Karpas-422 (cell line): ENCODE measurements at regions not wholly inside any gene's neighbourhood (a gene's known extent, or its start where the extent isn't known, plus 50 kb on each side); places are given as distances from the start of the nearest gene placed in this dataset.

Experiments used
- DNase-seq: peaks from one replicate; pipeline ENCODE4 v3.0.0-alpha.2; 2015
- H2AFZ ChIP-seq: fragments of 200-600 bp; sonication (generic); 2 replicates; pipeline ENCODE4 v1.6.1; 2014; ENCODE audit warnings: antibody characterized with exemption, low read length, mixed read lengths
- H3K27ac ChIP-seq: fragments of 200-600 bp; sonication (generic); 2 replicates; pipeline ENCODE4 v1.5.1; 2014; ENCODE audit warnings: mild to moderate bottlenecking, low read length, moderate library complexity
- H3K27me3 ChIP-seq: fragments of 200-600 bp; sonication (generic); 2 replicates; pipeline ENCODE4 v1.6.1; 2014; ENCODE audit warnings: low read length, mixed read lengths
- H3K36me3 ChIP-seq: fragments of 200-600 bp; sonication (generic); 2 replicates; pipeline ENCODE4 v1.6.1; 2014; ENCODE audit warnings: low read length, mixed read lengths; ENCODE audit not compliant: insufficient read depth
- H3K4me1 ChIP-seq: fragments of 200-600 bp; sonication (generic); 2 replicates; pipeline ENCODE4 v1.6.1; 2014; ENCODE audit warnings: mild to moderate bottlenecking, low read length, mixed read lengths
- H3K4me2 ChIP-seq: fragments of 200-600 bp; sonication (generic); 2 replicates; pipeline ENCODE4 v1.6.1; 2014; ENCODE audit warnings: low read length, low read depth, mild to moderate bottlenecking; ENCODE audit not compliant: poor library complexity, severe bottlenecking
- H3K4me3 ChIP-seq: fragments of 200-600 bp; sonication (generic); 2 replicates; pipeline ENCODE4 v1.5.1; 2014; ENCODE audit warnings: mild to moderate bottlenecking, antibody characterized with exemption, low read length, mixed read lengths
- H3K79me2 ChIP-seq: fragments of 200-600 bp; sonication (generic); 2 replicates; pipeline ENCODE4 v1.6.1; 2014; ENCODE audit warnings: mild to moderate bottlenecking, low read length, mixed read lengths
- H3K9ac ChIP-seq: fragments of 200-600 bp; sonication (generic); 2 replicates; pipeline ENCODE4 v1.6.0; 2014; ENCODE audit warnings: low read length
- H3K9me2 ChIP-seq: fragments of 200-600 bp; sonication (generic), shearing (Covaris generic); replicated peaks from 2 replicates; pipeline ENCODE4 v1.6.0; 2014; ENCODE audit warnings: mild to moderate bottlenecking, low read length, moderate library complexity; ENCODE audit not compliant: insufficient read depth
- H3K9me3 ChIP-seq: fragments of 300-700, 200-600 bp; sonication (generic); 2 replicates; pipeline ENCODE4 v1.6.1; 2014; ENCODE audit warnings: low read length, mixed read lengths
- H4K20me1 ChIP-seq: fragments of 200-600 bp; sonication (generic); 2 replicates; pipeline ENCODE4 v1.6.1; 2014; ENCODE audit warnings: mild to moderate bottlenecking, antibody characterized with exemption, low read length, low read depth; ENCODE audit not compliant: insufficient read depth

DNA sequence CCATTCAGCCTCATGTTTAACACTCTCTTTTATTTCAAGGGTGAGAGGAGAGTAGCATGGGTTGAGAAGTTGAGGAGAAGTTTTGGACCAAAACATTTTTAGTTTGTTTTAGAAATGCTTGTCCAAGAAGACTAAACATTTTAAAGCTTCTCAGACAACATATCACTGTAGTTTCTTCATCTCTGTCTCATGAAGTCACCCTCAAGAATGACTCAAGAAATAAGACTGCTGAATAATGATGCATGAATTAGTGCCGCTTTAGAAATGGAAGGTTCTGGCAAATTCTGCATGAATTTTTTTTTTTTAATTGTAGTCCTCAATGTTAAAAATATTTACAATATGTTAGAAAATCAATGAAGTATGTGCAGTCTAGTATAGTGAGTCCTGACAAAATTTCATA is 422.7 kb upstream of the ARGLU1 start:
- H3K36me3 ChIP-seq: no peaks in the 10 kb centered on the region
- H3K4me3 ChIP-seq: no peak overlapping the region
- no peak for DNase-seq
- no peak overlapping the region for H3K4me2 ChIP-seq
- no peaks in the 10 kb centered on the region for H4K20me1 ChIP-seq
- H3K27me3 ChIP-seq: no peaks in the 10 kb centered on the region
- H2AFZ ChIP-seq: no peak overlapping the region
- no peaks in the 10 kb centered on the region for H3K9me2 ChIP-seq
- H3K9ac ChIP-seq: no peak overlapping the region
- peaks cover 19% of the 10 kb centered on the region for H3K9me3 ChIP-seq
- no peaks in the 10 kb centered on the region for H3K79me2 ChIP-seq
- H3K27ac ChIP-seq: no peak overlapping the region
- no peaks in the 10 kb centered on the region for H3K4me1 ChIP-seq

DNA sequence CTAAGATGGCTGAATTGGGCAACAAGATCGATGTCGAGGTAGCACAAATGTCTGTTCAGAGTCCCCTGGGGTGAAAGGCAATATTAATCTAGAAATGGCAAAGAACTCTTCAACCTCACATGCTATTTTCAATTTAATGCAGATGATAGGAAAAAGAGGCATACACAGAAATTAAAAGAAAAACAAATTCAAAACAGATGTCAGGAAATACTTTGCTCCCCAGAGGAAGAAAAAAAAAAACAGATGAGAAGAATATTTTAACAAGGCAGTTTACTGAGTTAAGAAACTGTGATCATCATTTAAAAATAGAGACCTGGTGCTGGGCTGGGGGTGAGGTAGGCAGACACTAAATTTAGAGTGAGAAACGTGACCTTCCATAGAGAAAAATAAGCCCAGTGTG is 421.9 kb upstream of the ARGLU1 start:
- H3K27ac ChIP-seq: no peak overlapping the region
- H3K9me3 ChIP-seq: peaks cover 19% of the 10 kb centered on the region
- H2AFZ ChIP-seq: no peak overlapping the region
- no peaks in the 10 kb centered on the region for H4K20me1 ChIP-seq
- no peak overlapping the region for H3K4me2 ChIP-seq
- H3K4me3 ChIP-seq: no peak overlapping the region
- H3K79me2 ChIP-seq: no peaks in the 10 kb centered on the region
- no peaks in the 10 kb centered on the region for H3K36me3 ChIP-seq
- H3K4me1 ChIP-seq: no peaks in the 10 kb centered on the region
- DNase-seq: no peak
- no peaks in the 10 kb centered on the region for H3K9me2 ChIP-seq
- no peak overlapping the region for H3K9ac ChIP-seq
- H3K27me3 ChIP-seq: no peaks in the 10 kb centered on the region

DNA sequence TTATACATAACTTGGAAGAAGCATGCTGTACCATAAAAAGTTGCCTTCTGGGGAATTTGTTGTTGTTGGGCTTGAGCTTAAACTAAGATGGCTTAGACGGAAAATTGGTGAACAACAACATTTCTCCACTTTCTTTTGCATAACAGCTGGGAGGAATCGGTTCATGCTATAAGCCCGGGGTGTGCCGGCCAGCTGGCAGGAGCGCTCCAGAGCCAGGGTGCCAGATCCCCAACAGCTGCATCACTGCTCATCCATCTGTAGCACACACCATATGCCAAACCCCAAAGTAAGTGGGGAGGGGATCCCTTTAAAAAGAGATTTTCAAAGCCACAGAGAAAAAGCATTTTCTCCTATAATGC is 419.5 kb upstream of the ARGLU1 start:
- no peak overlapping the region for H3K27ac ChIP-seq
- no peaks in the 10 kb centered on the region for H3K79me2 ChIP-seq
- no peaks in the 10 kb centered on the region for H4K20me1 ChIP-seq
- no peaks in the 10 kb centered on the region for H3K27me3 ChIP-seq
- no peaks in the 10 kb centered on the region for H3K4me1 ChIP-seq
- H3K9me3 ChIP-seq: peaks cover 19% of the 10 kb centered on the region
- H3K4me2 ChIP-seq: no peak overlapping the region
- no peak overlapping the region for H2AFZ ChIP-seq
- H3K36me3 ChIP-seq: no peaks in the 10 kb centered on the region
- H3K9ac ChIP-seq: no peak overlapping the region
- DNase-seq: no peak
- no peak overlapping the region for H3K4me3 ChIP-seq
- H3K9me2 ChIP-seq: no peaks in the 10 kb centered on the region

DNA sequence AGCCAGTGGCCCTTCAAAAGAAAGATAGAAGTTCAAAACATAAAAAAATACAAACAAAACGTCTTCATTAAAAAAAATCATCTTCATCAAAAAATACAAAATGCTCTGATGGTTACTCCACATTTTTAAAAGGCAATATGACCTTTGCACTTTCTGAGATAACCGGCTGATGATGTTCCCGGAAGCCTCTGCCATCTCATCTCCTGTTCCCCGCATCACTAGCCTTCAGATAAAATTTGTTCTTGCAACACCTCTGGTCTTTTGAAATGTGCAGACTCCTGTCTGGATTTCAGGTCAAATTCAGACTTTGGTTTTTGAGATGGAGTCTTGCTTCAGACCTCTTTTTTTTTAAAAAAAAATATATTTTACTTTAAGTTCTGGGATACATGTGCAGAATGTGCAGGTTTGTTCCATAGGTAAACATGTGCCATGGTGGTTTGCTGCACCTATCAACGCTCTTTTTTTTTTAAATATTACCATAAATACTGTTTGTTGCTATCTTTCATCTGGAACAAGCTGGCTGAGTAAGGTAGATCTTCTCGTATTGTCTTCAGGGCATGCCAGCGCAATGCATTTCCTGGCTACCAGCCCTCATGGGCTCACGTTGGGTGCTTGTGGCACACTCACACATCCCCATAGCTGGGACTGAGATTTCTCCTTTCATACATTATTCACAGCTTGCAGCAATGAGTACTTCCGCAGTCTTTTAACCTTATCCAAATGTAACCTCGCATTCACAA is 418.9 kb upstream of the ARGLU1 start:
- Histone ChIP-seq H3K27ac (no peak overlapping the region), H4K20me1 (no peaks in the 10 kb centered on the region), H3K9me2 (no peaks in the 10 kb centered on the region), H3K27me3 (no peaks in the 10 kb centered on the region), H3K4me2 (no peak overlapping the region), H3K4me1 (no peaks in the 10 kb centered on the region), H3K9ac (no peak overlapping the region), H2AFZ (no peak overlapping the region), H3K4me3 (no peak overlapping the region), H3K9me3 (peaks cover 18% of the 10 kb centered on the region), H3K36me3 (no peaks in the 10 kb centered on the region), H3K79me2 (no peaks in the 10 kb centered on the region)
- no peak for DNase-seq

- H3K9ac ChIP-seq: no peak overlapping the region
- H3K9me2 ChIP-seq: no peaks in the 10 kb centered on the region
- no peaks in the 10 kb centered on the region for H3K79me2 ChIP-seq
- H2AFZ ChIP-seq: no peak overlapping the region
- no peak overlapping the region for H3K4me3 ChIP-seq
- no peaks in the 10 kb centered on the region for H3K4me1 ChIP-seq
- no peaks in the 10 kb centered on the region for H3K27me3 ChIP-seq
- peaks cover 14% of the 10 kb centered on the region for H3K9me3 ChIP-seq
- H3K27ac ChIP-seq: no peak overlapping the region
- H4K20me1 ChIP-seq: no peaks in the 10 kb centered on the region
- no peak for DNase-seq
- H3K36me3 ChIP-seq: no peaks in the 10 kb centered on the region
- H3K4me2 ChIP-seq: no peak overlapping the region
Observed at GRCh38 chr13:106986033-106986484, 418.1 kb upstream of the ARGLU1 start.

DNA sequence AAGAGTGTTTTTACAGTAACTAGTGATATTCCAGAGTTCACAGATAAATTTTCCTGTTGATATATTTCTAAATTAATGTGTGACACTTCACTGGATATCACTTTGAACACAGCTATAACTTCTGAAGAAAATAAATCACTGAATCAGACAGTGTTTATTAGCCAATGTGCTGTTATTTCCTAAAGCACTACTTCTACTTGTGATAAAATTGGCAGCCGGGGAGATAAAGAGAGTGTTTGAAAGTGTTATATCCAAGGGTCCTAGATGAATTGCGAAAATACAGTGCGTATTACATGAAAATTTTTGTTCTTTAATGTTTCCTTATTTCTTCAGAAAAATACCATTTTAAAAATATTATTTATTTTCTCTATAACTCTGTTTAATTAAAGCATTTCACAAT is 417.5 kb upstream of the ARGLU1 start:
- DNase-seq: no peak
- Histone ChIP-seq H3K27me3 (no peaks in the 10 kb centered on the region), H4K20me1 (no peaks in the 10 kb centered on the region)

DNA sequence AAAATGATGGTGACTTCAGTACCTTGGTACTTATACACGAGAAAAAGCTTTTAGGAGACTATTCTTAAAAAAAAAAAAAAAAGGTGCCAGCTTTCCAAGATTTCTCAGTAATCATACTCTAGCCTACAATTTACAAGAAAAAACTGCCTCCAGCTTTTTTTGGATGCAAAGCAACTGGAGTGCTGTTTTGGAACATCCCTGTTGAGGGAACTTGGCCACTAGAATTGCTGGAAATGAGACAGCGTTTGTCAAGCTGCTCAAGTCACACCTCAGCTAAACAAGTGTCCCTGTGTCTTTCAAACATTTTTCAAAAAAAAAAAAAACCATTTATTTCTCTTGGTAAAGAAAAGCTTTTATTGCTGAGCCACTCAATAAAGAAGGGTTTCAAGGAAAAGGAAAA is 413.1 kb upstream of the ARGLU1 start:
- Histone ChIP-seq H3K4me3 (no peak overlapping the region), H2AFZ (no peak overlapping the region), H3K9me3 (peaks cover 3% of the 10 kb centered on the region; the same call in 1 of the 2 replicates), H3K4me1 (no peaks in the 10 kb centered on the region), H3K27ac (no peak overlapping the region), H3K4me2 (no peak overlapping the region), H3K9ac (no peak overlapping the region), H4K20me1 (no peaks in the 10 kb centered on the region), H3K79me2 (no peaks in the 10 kb centered on the region), H3K36me3 (no peaks in the 10 kb centered on the region), H3K9me2 (no peaks in the 10 kb centered on the region), H3K27me3 (no peaks in the 10 kb centered on the region)
- no peak for DNase-seq

More for the DNA sequence above, 417.5 kb upstream of the ARGLU1 start:
- no peak overlapping the region for H3K4me2 ChIP-seq
- H3K4me3 ChIP-seq: no peak overlapping the region
- no peak overlapping the region for H3K9ac ChIP-seq
- no peak overlapping the region for H3K27ac ChIP-seq
- H3K36me3 ChIP-seq: no peaks in the 10 kb centered on the region
- no peaks in the 10 kb centered on the region for H3K4me1 ChIP-seq
- no peaks in the 10 kb centered on the region for H3K9me2 ChIP-seq
- H2AFZ ChIP-seq: no peak overlapping the region
- peaks cover 14% of the 10 kb centered on the region for H3K9me3 ChIP-seq
- no peaks in the 10 kb centered on the region for H3K79me2 ChIP-seq

GRCh38 chr13:106967391-106967790 is 399.5 kb upstream of the ARGLU1 start:
- Histone ChIP-seq H3K4me2 (no peak overlapping the region), H3K9ac (no peak overlapping the region), H3K36me3 (no peaks in the 10 kb centered on the region), H3K4me1 (no peaks in the 10 kb centered on the region), H3K9me2 (no peaks in the 10 kb centered on the region), H3K4me3 (no peak overlapping the region), H4K20me1 (no peaks in the 10 kb centered on the region), H3K9me3 (peaks cover 27% of the 10 kb centered on the region), H3K27me3 (no peaks in the 10 kb centered on the region), H3K27ac (no peak overlapping the region), H3K79me2 (no peaks in the 10 kb centered on the region), H2AFZ (no peak overlapping the region)
- DNase-seq: no peak
